ENCODE measurements at regions not wholly inside any gene's neighbourhood (a gene's known extent, or its start where the extent isn't known, plus 50 kb on each side); places are given as distances from the start of the nearest gene placed in this dataset.

GRCh38 chr13:78913656-78914055 is 254.7 kb upstream of the OBI1 start:
- TF ChIP-seq CTCF (conservative IDR thresholded peaks at IDR 0.05; ENCODE audit: low read depth, low read length): no peak
- no peak overlapping the region for H3K4me3 ChIP-seq (ENCODE audit: low read length)
- DNase-seq (ENCODE audit: low read depth): no peak

GRCh38 chr13:78910147-78910546 is 251.2 kb upstream of the OBI1 start:
- DNase-seq (ENCODE audit: low read depth): no peak
- TF ChIP-seq CTCF (conservative IDR thresholded peaks at IDR 0.05; ENCODE audit: low read depth, low read length): no peak
- H3K4me3 ChIP-seq (ENCODE audit: low read length): no peak overlapping the region

- H3K4me3 ChIP-seq (ENCODE audit: low read length): no peak overlapping the region
- no peak for DNase-seq (ENCODE audit: low read depth)
- TF ChIP-seq CTCF (conservative IDR thresholded peaks at IDR 0.05; ENCODE audit: low read depth, low read length): no peak
These were observed 250.3 kb upstream of the OBI1 start for GRCh38 chr13:78909276-78909675.

GRCh38 chr13:78907006-78907405 is 248.1 kb upstream of the OBI1 start:
- TF ChIP-seq CTCF (conservative IDR thresholded peaks at IDR 0.05; ENCODE audit: low read depth, low read length): no peak
- H3K4me3 ChIP-seq (ENCODE audit: low read length): no peak overlapping the region
- DNase-seq (ENCODE audit: low read depth): no peak

- DNase-seq (ENCODE audit: low read depth): no peak
- no peak overlapping the region for H3K4me3 ChIP-seq (ENCODE audit: low read length)
- TF ChIP-seq CTCF (conservative IDR thresholded peaks at IDR 0.05; ENCODE audit: low read depth, low read length): no peak
These were observed 238.2 kb upstream of the OBI1 start for GRCh38 chr13:78897200-78897599.

GRCh38 chr13:78884571-78884970 is 225.6 kb upstream of the OBI1 start:
- no peak for TF ChIP-seq CTCF (conservative IDR thresholded peaks at IDR 0.05; ENCODE audit: low read depth, low read length)
- no peak overlapping the region for H3K4me3 ChIP-seq (ENCODE audit: low read length)
- DNase-seq (ENCODE audit: low read depth): no peak

- no peak for TF ChIP-seq CTCF (conservative IDR thresholded peaks at IDR 0.05; ENCODE audit: low read depth, low read length)
- H3K4me3 ChIP-seq (ENCODE audit: low read length): no peak overlapping the region
- no peak for DNase-seq (ENCODE audit: low read depth)
These were observed 222.8 kb upstream of the OBI1 start for GRCh38 chr13:78881751-78882150.

Measured in retinal pigment epithelial cell (primary cell).